ENCODE measurements at regions not wholly inside any gene's neighbourhood (a gene's known extent, or its start where the extent isn't known, plus 50 kb on each side); places are given as distances from the start of the nearest gene placed in this dataset.

GRCh38 chr7:112395411-112395810 is 54.8 kb upstream of the IFRD1 start:
- intact Hi-C loops (cut with DNase I): loop anchor here (2.0 kb wide), 1 partner anchor 645 kb away; no protein-coding TSS in a partner anchor
- DNase-seq (ENCODE audit: extremely low spot score in 2 of 2): no peak
- Histone ChIP-seq H3K27me3 (no peaks in the 10 kb centered on the region), H3K9me3 (no peaks in the 10 kb centered on the region), H3K36me3 (no peaks in the 10 kb centered on the region), H3K27ac (no peak overlapping the region), H3K4me3 (no peak overlapping the region), H3K4me1 (peaks cover 5% of the 10 kb centered on the region)
- TF ChIP-seq CTCF (IDR thresholded peaks at IDR 0.05): no peak
- TF ChIP-seq POLR2A (IDR thresholded peaks at IDR 0.05): no peak
- no peak for TF ChIP-seq POLR2AphosphoS5 (IDR thresholded peaks at IDR 0.05; ENCODE audit: insufficient read depth in 1 of 2, low read depth in 1 of 2)

- peaks cover 5% of the 10 kb centered on the region for H3K4me1 ChIP-seq
- intact Hi-C loops (cut with DNase I): loop anchor here (2.0 kb wide), 1 partner anchor 645 kb away; no protein-coding TSS in a partner anchor
Observed at GRCh38 chr7:112395893-112396292, 54.4 kb upstream of the IFRD1 start.

GRCh38 chr7:112398534-112398933 is 51.7 kb upstream of the IFRD1 start:
- H3K27me3 ChIP-seq: no peaks in the 10 kb centered on the region
- TF ChIP-seq POLR2A (IDR thresholded peaks at IDR 0.05): no peak
- no peak for TF ChIP-seq POLR2AphosphoS5 (IDR thresholded peaks at IDR 0.05; ENCODE audit: insufficient read depth in 1 of 2, low read depth in 1 of 2)
- no peak for TF ChIP-seq CTCF (IDR thresholded peaks at IDR 0.05)
- H3K27ac ChIP-seq: no peak overlapping the region
- H3K4me1 ChIP-seq: no peaks in the 10 kb centered on the region
- H3K9me3 ChIP-seq: no peaks in the 10 kb centered on the region
- no peak for DNase-seq (ENCODE audit: extremely low spot score in 2 of 2)
- intact Hi-C loops (cut with DNase I): no loop called here
- H3K4me3 ChIP-seq: no peak overlapping the region
- H3K36me3 ChIP-seq: no peaks in the 10 kb centered on the region

More at GRCh38 chr7:112395893-112396292, 54.4 kb upstream of the IFRD1 start:
- no peak for TF ChIP-seq POLR2A (IDR thresholded peaks at IDR 0.05)
- TF ChIP-seq CTCF (IDR thresholded peaks at IDR 0.05): no peak
- TF ChIP-seq POLR2AphosphoS5 (IDR thresholded peaks at IDR 0.05; ENCODE audit: insufficient read depth in 1 of 2, low read depth in 1 of 2): no peak
- H3K27ac ChIP-seq: no peak overlapping the region
- no peaks in the 10 kb centered on the region for H3K36me3 ChIP-seq
- H3K27me3 ChIP-seq: no peaks in the 10 kb centered on the region
- H3K4me3 ChIP-seq: no peak overlapping the region
- H3K9me3 ChIP-seq: no peaks in the 10 kb centered on the region
- DNase-seq (ENCODE audit: extremely low spot score in 2 of 2): no peak

- no peaks in the 10 kb centered on the region for H3K9me3 ChIP-seq
- H3K4me1 ChIP-seq: no peaks in the 10 kb centered on the region
- TF ChIP-seq CTCF (IDR thresholded peaks at IDR 0.05): no peak
- no peak for TF ChIP-seq POLR2A (IDR thresholded peaks at IDR 0.05)
- TF ChIP-seq POLR2AphosphoS5 (IDR thresholded peaks at IDR 0.05; ENCODE audit: insufficient read depth in 1 of 2, low read depth in 1 of 2): no peak
- no peak for DNase-seq (ENCODE audit: extremely low spot score in 2 of 2)
- intact Hi-C loops (cut with DNase I): no loop called here
- no peaks in the 10 kb centered on the region for H3K36me3 ChIP-seq
- H3K4me3 ChIP-seq: no peak overlapping the region
- H3K27me3 ChIP-seq: no peaks in the 10 kb centered on the region
- no peak overlapping the region for H3K27ac ChIP-seq
Observed at GRCh38 chr7:112399501-112399900, 50.8 kb upstream of the IFRD1 start.

GRCh38 chr7:112400141-112400540 is 50.1 kb upstream of the IFRD1 start:
- intact Hi-C loops (cut with DNase I): no loop called here
- Histone ChIP-seq H3K9me3 (no peaks in the 10 kb centered on the region), H3K27me3 (no peaks in the 10 kb centered on the region), H3K4me1 (no peaks in the 10 kb centered on the region), H3K36me3 (no peaks in the 10 kb centered on the region), H3K4me3 (no peak overlapping the region), H3K27ac (no peak overlapping the region)
- TF ChIP-seq POLR2AphosphoS5 (IDR thresholded peaks at IDR 0.05; ENCODE audit: insufficient read depth in 1 of 2, low read depth in 1 of 2): no peak
- no peak for TF ChIP-seq POLR2A (IDR thresholded peaks at IDR 0.05)
- TF ChIP-seq CTCF (IDR thresholded peaks at IDR 0.05): no peak
- no peak for DNase-seq (ENCODE audit: extremely low spot score in 2 of 2)

All from vagina (tissue), 2 donors.